NCI-H524 (cell line): ENCODE measurements at regions not wholly inside any gene's neighbourhood (a gene's known extent, or its start where the extent isn't known, plus 50 kb on each side); places are given as distances from the start of the nearest gene placed in this dataset.
"Not testable (repeated sequence)": the region's sequence is repeated elsewhere in the genome, so short reads cannot be mapped to it uniquely, and the experiment has no call there.

Experiments used
- DNase-seq, 2 experiments: peaks; one replicate each; lab custom pipeline; 2025; lab: John Stamatoyannopoulos, UW

DNA sequence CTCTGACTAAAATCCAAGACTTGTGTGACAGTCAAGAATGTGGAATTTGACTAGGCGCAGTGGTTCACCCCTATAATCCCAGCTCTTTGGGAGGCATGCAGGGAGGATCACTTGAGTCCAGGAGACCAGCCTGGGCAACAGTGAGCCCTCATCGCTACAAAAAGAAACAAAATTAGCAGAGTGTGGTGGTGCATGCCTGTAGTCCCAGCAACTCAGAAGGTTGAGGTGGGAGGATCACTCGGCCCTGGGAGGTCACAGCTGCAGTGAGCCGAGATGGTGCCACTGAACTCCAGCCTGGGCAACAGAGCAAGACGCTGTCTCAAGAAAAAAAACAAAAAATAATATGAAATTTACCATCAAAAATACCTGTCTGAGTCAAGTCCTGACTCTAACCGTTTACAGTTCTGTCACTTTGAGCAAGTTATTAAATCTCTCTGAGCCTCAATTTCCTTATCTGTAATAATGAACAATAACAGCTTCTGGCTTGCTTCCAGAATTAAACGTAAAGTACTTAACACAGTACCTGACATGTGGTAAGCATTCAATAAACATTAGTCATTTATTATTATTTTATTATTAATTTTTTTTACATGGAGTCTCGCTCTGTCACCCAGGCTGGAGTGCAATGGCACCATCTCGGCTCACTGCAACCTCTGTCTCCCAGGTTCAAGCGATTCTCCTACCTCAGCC lies 204.6 kb upstream of the TSC22D1 start:
- DNase-seq: no peak

DNA sequence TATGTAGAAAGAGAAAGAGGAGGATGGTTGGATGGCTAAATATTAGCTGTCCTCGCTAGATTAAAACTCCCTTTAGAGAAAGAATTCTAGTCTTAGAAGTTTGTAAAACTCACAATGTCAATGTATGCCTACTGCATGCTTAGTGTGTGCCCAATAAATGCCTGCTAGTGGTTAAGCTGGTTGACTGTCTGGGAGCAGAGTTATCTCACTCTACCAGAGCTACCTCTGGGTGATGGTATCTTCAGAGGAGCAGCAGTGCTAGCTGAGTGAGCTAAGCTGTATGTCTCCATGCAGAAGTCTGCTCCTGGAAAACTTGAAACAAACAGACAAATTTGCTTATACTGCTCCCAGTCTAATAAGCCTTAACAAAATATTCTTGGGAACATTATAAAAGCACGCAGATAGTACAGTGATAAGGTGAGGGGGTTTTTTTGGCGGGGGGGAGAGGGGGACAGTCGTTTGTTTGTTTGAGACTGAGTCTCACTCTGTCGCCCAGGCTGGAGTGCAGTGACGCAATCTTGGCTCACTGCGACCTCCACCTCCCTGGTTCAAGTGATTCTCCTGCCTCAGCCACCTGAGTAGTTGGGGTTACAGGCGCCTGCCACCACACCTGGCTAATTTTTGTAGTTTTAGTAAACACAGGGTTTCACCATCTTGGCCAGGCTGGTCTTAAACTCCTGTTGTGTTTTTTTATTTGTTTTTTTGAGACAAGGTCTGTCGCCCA lies 202.8 kb upstream of the TSC22D1 start:
- DNase-seq: no peak

DNA sequence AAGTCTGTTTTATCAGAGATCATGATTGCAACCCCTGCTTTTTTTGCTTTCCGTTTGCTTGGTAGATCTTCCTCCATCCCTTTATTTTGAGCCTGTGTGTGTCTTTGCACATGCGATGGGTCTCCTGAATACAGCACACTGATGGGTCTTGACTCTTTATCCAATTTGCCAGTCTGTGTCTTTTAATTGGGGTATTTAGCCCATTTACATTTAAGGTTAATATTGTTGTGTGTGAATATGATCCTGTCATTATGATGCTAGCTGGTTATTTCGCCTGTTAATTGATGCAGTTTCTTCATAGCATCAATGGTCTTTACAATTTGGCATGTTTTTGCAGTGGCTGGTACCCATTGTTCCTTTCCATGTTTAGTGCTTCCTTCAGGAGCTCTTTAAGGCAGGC lies 199.2 kb upstream of the TSC22D1 start:
- not testable (repeated sequence) for DNase-seq

DNA sequence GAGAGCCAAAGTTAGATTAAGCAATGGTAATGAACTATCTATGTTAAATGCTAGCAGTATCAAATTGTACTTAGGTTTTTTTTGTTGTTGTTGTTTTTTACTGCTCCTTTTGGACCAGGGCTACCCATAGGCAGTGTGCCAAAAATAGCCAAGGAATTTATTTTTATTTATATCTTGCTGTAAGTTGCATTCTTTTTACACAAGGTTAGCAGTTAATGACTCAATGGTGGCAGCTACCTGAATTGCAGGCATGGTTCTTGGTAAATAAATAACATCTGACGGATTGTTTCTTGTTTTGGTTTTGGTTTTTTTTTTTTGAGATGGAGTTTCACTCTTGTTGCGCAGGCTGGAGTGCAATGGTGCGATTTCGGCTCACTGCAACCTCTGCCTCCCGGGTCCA lies 194.8 kb upstream of the TSC22D1 start:
- no peak for DNase-seq

DNA sequence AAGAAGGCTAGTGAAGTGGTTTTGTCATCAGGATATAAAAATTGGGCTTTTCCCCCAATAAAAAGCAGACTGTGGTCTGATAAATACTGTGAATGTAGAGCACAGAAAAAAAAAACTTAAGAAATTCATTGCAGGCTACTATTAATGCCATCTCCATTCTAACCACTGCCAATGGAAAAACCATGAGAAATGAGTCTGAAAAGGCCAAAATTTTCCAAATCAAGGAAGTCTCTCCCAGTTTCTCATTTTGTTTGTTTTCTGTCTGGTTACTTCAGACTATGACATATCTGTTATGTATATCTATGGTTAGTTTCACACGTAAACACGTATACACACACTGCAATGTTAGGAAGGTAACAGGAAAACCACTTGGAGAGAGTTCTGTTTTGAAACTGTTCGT lies 193.6 kb upstream of the TSC22D1 start:
- DNase-seq: no peak

DNA sequence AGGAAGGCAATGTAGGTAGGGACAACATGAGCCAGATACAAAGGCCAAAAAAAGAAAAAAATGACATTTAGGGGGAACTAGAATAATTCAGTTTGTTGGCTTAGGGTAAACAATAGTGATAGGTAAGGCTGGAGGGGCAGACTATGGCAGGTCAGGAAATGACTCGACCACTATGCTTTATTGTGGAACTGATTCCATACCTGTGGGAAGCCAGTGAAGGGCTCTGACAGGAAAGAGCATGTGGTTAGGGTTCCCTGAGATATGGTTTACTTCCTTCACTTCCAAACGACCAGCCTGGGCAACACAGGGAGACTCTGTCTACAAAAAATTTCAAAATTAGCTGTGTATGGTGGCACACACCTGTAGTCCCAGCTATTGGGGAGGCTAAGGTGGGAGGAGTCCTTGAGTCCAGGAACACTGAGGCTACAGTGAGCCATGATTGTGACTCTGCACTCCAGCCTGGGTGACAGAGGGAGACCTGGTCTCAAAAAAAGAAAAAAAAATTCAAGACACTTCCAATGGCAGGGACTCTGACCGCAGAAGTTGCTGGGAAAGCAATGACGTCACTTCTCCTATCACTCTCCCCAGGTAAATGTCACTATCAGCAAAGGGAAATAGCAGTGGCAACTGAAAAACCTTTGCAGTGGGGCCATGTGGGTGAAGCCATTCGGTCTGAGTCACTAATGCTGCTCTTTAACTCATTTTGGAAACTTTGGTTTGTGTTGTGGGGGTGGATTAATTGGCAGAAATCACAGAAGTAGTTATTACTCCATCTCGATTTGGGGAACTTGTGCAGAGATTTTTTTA lies 192.8 kb upstream of the TSC22D1 start:
- no peak for DNase-seq

DNA sequence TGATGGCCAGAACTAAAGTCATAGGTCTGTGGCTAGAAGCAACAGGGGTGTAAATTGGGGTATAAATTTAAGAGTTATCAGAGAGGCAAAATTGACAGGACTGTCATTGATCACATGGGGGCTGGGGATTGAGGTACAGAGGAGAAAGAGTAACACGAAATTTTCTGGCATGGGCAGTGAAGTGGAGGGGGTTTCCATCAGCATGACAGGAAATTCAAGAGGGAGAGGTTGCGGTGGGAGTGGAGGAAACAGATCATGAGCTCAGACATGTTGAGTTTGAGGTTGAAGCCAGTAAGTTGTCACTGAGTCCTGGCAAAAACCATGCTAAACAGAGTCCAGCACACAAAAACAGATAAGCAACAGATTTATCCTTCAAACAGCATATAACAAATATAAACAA lies 192.1 kb upstream of the TSC22D1 start:
- no peak for DNase-seq

DNA sequence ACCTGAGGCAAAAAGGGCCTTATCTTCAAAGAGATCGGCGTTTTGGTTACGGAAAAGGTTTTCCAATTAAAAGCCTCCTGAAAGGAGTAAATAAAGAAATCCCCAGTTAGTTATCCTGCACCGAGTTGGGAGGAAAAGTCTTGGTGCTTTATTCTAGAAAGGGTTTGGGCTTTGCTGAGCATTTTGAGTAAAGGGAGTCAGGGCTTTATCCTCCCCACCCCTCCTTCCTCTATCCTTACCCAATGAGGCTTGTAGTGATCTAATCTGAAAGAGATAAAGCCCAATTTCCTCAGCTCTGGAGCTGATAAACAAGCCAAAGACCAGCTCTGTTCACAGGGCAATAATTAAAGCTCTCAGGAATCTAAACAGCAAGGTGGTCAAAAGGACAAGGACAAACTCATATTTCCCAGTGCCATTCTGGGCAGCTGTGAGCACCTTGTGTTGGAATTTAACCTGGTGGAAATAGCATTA lies 188.9 kb upstream of the TSC22D1 start:
- no peak for DNase-seq

DNA sequence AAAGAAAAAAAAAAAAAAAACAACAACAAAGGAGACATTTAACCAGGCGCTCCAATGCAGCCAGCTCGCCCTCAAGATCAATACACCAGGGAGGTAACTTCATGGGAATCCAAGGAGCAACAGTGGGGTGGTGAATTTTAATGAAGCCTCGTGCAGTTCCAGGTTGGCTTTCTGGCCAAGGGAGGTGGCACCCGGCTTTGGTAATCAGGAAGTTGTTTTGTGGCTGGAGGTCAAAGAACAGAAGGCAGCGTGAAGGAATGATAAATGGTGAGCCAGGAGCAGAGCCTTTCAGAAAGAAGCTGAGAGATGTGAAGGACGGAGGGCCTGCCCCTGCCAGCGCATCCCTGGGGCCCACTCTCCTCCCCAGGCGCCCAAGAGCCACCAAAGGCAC lies 188.2 kb upstream of the TSC22D1 start:
- no peak for DNase-seq

DNA sequence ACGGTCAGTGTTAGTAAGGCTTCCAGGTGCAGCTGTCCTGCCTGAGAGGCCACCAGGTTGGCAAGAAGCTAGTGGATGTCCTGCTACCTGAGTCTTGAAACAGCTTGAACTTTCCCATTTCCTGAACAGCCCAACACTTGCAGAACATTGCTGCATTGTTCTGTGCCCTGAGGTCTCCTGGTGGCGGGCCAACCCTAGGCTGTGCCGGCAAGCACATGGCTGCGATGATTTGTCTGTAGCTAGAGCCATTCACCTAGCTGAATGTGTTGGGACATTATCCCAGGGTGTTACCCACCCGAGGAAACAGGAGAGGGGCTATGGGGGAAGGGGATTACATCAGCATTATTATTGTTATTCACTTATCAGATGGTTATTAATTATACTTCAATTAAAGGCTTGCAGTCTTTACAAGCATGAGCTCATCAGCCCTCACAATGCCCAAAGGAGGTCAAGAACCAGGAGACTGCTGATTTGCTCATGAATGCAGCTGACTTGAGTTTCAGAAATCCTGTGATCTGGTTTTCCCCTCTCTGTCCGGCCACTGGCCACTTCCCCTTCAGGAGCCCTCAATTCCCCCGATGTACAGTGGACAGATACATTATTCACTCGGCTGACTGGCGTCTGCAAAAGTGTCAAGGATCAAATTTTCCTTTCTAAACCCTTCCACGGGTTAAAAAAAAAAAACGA lies 187.6 kb upstream of the TSC22D1 start:
- DNase-seq: no peak

DNA sequence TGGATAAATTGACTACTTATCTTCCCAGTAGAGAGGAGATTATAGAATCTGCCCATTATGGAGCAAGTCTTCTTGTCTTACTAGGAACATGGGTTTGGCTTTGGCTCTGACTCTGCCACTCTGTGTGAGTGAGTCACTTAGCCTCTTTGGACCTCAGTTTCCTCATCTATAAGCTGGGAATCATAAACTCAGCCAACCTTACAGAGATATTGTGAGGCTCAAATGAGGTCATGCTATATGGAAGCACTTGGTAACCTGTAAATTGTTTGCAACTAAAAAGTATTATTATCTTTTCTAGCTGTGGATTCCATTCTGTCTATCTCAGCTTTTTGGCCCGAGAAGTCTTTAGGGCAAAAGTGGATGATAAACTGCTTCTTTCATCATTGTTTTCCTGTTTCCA lies 186.8 kb upstream of the TSC22D1 start:
- no peak for DNase-seq

DNA sequence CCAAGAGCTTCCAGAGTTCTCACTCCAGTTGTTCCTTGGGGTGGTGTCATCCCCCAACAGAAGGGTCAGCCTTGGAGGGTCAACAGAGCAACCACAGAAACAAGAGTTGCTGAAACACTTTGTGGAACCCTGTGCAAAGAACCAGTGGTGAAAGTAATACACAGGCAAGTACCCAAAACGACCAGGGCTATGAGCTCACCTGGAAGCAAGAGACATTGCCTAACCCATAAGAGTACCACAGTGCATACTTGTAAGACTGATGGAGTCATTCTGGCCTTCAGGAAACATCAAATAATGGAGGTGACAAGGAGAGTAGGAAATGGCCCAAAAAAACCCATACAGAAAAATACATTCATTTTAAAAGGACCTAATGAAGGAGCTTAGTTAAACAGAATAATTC lies 184.3 kb upstream of the TSC22D1 start:
- DNase-seq: no peak

DNA sequence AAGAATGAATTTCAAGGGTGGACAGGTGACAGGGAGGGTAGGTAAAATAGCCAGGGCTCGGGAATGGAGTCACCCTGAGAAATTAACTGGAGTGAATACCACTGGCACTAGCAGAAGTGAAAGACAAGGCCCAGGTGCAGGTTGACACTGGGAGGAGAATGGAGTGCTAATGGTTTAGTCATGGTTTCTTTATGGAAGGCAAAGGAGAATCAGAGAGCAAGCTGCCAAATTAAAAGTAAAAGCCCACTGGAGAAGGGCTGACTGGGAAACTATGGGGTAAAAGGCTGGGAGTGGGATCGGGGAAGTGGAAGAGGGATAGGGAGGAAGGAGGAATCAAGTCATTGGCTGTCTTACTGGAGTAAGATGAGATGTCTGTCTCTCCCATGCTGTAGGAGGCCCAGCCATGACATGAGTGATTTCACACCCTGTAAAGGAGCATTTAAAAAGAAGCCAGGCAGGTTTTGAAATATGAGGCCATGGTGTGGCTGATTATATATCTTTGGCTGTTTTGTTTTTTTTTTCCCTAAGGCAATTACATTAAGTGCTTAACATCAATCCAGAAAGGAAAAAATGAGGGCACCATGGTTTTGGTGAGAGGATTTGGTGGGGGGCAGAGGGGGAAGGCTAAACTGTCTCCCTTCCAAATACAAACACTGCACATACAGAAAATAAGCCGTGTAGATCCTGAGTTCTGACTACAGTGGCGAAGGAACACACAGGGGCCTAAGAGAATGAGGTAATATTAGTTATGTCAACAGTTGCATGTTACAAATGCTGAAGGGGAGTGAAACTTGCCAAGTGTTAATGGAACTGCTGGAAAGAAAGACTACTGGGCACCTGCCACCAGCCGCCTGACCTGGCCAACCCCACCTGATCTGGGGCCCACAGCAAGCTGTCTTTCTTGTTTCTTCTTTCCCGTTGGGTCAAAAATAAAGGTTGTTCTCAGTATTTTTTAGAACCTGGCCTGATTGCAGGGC lies 183.5 kb upstream of the TSC22D1 start:
- DNase-seq: no peak

DNA sequence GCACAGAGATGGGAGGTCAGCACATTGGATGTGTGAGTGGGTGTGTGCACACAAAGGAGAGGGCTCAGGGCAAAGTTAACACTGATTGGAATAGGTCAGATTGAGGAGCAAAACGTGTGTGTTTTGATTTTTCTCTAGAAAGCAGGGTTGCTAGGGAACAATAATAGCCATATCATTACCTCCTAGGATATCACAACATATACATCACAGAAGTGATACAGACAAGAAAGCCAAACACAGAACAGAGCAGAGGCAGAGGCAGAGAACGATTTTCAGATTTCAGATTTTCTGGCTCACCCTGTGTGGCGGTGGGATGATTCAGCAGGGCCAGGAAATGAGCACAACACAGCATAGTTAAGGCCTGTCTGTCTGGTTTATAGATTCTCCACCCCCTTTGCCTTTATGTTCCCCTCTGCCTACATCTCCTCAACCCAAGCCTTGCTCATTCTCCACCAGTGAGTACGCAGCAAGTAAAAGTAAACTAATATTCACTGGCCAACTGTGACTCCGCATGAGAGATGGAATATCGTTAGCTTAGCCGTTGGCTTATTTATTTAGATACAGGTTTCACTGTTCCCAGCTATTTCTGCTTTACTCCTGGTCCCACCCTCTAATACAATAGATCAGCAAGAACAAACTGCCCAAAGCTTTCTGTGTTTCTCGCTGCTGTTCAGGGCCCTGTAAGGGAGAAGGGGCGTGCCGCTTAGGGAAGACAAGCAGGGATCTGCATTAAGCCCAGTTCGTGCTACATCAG lies 182.7 kb upstream of the TSC22D1 start:
- DNase-seq: no peak

DNA sequence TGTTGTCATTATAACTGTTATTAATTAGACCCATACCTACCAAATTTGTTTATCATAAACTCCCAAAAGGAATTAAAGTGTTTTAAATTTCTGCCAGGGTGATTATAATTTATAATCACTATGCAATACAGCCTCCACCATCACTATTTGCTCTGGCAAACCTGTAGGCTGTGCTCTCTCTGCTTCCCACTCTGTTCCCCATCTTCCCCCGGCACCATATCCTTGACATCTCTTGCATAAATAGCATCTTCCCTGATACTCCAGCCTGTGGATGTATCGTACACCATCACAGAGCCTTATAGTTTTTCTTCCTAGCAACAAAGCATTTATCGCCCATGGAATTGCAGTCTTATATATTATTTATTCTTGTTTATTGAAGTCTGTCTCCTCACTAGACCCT lies 181.5 kb upstream of the TSC22D1 start:
- no peak for DNase-seq

DNA sequence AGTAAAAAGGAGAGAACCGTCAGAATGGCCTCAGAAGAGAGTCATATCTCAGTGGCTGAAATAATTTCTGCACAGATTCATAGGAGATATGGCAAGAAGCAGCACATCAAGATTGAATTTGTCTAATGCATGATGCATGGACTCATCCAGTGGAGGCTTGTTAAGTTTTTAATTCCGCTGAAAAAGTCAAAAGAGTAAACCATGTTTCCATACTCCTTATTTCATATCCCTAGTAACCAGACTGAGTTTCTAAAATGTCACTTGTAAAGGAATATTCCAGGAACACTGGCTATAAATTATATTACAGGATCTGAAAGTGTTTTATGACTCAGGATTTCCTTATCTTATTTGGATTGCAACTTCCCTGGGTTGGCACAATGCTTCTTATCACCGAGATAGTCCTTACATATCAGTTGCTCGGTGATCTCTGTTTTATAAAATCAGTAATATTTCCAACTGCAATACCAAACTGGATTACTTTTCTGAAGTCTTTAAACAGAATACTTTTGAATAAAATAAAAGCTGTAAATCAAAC lies 180.2 kb upstream of the TSC22D1 start:
- no peak for DNase-seq

DNA sequence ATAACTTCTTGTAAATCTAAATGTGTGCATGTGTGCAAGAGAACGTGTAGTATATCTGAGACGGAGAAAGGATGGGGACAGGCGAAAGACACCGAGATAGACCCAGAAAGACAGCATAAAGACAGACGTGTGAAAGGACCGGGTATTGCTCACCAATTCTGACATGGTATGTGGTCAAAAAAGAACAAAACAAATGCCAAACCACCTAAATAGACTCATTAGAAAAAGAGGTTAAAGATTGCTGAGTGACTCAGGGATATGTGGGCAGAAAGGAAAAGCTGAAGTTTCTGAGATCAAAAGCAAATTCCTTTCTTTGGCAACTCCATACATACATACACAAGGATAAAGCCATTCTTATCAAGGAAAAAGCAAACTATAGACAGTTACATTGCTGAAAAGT lies 179.7 kb upstream of the TSC22D1 start:
- DNase-seq: no peak

DNA sequence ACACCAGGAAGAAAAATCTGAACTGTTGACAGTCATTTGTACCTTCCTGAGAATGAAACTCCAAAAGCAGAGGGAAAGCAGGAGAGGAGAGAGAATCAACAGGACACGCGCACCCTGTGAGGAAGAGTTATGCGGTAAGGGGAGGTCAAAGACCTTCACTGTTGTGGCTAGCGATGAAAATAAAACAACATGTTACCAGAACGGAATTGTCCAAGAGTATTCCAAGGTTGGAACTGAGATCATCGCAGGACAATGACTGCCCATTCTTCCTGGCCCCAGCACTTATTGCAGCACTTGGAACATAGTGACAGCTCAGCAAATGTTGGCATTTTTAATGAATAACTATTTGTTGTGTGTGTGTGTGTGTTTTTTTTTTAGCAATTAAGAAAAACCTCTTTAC lies 176.0 kb upstream of the TSC22D1 start:
- DNase-seq: no peak

DNA sequence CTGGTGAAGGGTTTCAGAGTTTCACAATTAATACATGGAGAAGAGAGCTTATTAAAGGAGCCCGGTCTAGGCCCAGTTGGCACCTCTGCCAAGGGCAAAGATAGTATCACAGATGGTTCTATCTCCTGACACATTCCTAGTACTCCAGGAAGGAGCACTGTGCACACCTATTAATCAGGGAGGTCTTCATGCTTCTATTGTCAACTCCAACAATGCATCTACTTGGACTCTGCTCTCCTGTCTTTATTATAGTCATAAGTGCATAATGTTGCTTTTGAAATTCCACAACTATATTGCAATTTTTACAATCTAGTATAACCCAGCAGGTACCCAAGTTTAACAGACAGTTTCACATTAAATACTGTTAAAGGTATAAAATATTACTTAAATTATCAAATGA lies 174.5 kb upstream of the TSC22D1 start:
- no peak for DNase-seq

DNA sequence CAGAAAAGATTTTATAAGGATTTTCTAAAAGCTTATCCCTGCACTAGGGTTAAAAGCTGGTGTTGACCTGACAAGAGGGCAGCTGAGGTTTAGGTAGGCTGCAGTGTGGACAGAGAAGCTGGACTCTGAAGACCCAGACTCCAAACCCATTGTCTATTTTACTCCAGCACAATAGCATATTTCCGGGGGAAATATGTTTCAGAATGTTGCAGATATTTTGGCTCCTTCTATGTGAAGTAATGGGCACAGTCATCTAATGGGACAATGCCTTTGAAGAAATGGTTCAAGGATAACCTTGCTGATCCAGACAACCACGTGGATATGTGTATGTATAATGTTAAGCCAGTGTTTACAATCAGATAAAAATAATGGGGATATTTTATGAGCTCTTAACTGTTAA lies 173.8 kb upstream of the TSC22D1 start:
- no peak for DNase-seq
